ENCODE measurements at regions not wholly inside any gene's neighbourhood (a gene's known extent, or its start where the extent isn't known, plus 50 kb on each side); places are given as distances from the start of the nearest gene placed in this dataset.

DNA sequence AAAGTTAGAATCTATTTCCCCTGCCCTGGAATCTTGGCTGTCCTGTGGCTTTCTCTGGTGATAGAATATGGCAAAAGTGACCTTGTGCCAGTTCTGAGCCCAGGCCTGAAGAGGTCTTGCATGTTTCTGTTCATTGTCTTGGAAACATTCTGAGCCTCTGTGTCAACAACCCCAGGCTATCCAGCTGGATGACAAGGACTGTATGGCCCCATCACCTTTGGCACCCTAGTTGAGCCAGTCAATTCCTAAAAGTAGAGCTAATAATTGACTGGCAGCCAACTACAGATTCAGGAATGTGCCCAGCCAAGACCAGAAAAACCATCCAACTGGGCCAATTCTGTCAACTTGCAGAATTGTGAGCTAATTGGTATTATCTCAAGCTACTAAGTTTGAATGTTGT is 514.1 kb upstream of the LARGE1 start:
- no peak overlapping the region for H3K27ac ChIP-seq

DNA sequence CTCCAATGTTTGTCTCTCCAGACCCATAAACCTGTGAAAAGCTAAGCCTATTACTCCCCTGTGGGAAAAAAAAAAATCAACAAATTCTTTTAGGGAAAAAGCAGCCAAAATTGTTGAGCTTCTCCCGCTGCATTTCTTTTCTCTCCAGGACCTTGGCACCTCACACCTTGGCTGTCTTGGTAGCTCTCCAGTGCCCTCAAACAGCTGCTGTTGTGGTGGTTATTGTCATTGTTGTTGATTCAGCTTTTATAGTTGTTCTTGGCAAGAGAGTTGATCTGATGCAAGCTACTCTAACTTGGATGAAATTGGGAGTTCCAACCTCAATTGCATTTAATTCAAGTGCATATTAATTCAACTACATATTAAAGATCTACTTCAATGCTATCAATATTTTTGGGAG is 516.9 kb upstream of the LARGE1 start:
- ATAC-seq (replicated peaks in 6 of 8), result no peak

More for the DNA sequence above, 514.1 kb upstream of the LARGE1 start:
- no peak for ATAC-seq (replicated peaks in 6 of 8)
- no peaks in the 10 kb centered on the region for H3K4me1 ChIP-seq (replicated peaks in 1 of 2)
- no peak overlapping the region for H3K4me3 ChIP-seq
- in situ Hi-C loops (cut with MboI; ENCODE audit: low pct_unique_long_range_greater_than_20kb in 2 of 9, low sequenced_read_pairs in 9 of 9, unreplicated experiment in 9 of 9), result no loop called here

DNA sequence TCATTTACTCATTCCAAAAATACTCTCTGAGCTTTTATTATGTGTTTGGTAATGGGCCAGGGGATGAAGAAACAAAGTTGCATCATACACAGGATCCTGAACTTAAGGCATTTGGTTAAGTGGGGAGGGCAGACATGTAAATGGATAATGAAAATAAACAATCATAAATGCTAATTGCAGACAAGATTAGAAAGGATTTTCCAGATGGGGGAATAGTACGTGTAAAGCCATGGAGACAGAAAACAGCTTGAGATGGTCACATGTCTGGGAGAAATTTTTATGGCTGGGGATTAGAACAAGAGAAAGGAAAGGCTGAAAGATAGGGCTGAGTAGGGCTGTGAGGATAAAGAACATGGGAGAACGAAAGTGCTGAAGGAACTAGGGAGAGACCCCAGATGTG is 534.3 kb upstream of the LARGE1 start:
- 0 to 83% (median 40%) methylated on average over 1 to 2 of the region's 2 CpGs; no CpG with 5 or more reads in 1 of the 10 experiments for WGBS, 10 experiments
- H3K4me3 ChIP-seq, result no peak overlapping the region
- in situ Hi-C loops (cut with MboI; ENCODE audit: low pct_unique_long_range_greater_than_20kb in 2 of 9, low sequenced_read_pairs in 9 of 9, unreplicated experiment in 9 of 9), result no loop called here
- H3K4me1 ChIP-seq (replicated peaks in 1 of 2), result no peaks in the 10 kb centered on the region
- ATAC-seq (replicated peaks in 6 of 8), result no peak
- no peak overlapping the region for H3K27ac ChIP-seq

More for the DNA sequence above, 516.9 kb upstream of the LARGE1 start:
- Histone ChIP-seq H3K27ac (no peak overlapping the region), H3K4me1 (replicated peaks in 1 of 2) (no peaks in the 10 kb centered on the region), H3K4me3 (no peak overlapping the region)
- 0 to 100% (median 48%) methylated on average over 1 of the region's 1 CpG; no CpG with 5 or more reads in 6 of the 10 experiments for WGBS, 10 experiments
- in situ Hi-C loops (cut with MboI; ENCODE audit: low pct_unique_long_range_greater_than_20kb in 2 of 9, low sequenced_read_pairs in 9 of 9, unreplicated experiment in 9 of 9), result no loop called here

DNA sequence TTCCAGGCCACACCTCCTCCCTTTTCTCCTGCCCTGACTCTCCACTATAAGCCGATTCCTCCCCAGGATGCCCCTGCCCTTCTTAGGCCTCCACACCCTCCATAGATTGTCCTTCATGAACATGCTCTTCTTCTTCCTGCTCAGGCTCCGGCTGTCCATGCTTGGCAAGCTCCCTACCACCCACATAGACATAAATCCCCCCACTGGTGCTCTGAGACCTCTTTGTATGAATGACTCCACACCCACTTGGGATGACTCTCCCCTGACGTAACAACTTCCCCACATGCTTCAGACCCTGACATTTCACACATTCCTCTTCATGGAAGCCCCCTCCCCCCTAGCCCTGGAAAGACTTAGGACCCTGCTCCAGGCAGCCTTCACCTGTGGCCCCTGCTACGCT is 542.5 kb upstream of the LARGE1 start:
- no peak for ATAC-seq (replicated peaks in 6 of 8)
- WGBS, 10 experiments, result 0 to 100% (median 100%) methylated on average over 1 to 4 of the region's 4 CpGs; no CpG with 5 or more reads in 1 of the 10 experiments
- in situ Hi-C loops (cut with MboI; ENCODE audit: low pct_unique_long_range_greater_than_20kb in 2 of 9, low sequenced_read_pairs in 9 of 9, unreplicated experiment in 9 of 9), result no loop called here

DNA sequence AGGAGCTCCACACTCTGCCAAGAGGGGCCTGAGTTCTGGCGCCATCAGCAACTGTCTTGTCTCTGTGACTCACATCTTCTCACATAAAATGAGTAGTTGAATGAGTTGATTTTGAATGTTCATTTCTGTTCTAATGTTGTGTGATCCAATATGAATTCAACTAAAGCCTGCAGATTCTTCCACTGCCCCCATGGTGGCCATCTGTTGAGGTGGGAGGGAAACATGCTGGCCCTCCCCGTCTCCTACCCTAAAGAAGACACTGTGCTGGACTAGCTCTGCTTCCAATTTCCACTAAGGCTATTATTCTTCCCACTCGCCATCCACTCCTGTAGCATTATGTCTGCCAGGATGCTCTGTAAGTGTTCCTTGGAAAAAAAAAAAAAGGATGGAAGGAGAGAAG is 555.6 kb upstream of the LARGE1 start:
- in situ Hi-C loops (cut with MboI; ENCODE audit: low pct_unique_long_range_greater_than_20kb in 2 of 9, low sequenced_read_pairs in 9 of 9, unreplicated experiment in 9 of 9), result no loop called here
- 0 to 100% (median 60%) methylated on average over 1 to 2 of the region's 3 CpGs for WGBS, 10 experiments
- no peak overlapping the region for H3K4me3 ChIP-seq
- H3K27ac ChIP-seq, result no peak overlapping the region
- H3K4me1 ChIP-seq (replicated peaks in 1 of 2), result no peaks in the 10 kb centered on the region
- no peak for ATAC-seq (replicated peaks in 6 of 8)

More for the DNA sequence above, 542.5 kb upstream of the LARGE1 start:
- no peak overlapping the region for H3K4me3 ChIP-seq
- no peak overlapping the region for H3K27ac ChIP-seq
- H3K4me1 ChIP-seq (replicated peaks in 1 of 2), result no peaks in the 10 kb centered on the region

DNA sequence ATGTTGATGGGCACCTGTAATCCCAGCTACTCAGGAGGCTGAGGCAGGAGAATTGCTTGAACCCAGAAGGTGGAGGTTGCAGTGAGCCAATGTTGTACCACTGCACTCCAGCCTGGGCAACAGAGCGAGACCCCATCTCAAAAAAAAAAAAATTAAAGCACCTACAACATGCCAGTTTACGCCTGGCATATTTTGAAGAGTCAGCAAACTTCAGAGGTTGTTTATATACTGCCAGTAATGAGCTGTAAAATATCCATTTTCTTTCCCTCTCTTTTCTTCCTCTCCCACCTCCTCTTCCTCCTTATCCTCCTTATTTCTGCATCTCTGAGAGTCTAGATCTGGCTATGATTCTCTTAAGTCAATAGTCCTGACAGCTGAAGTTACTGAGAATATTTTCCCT is 556.5 kb upstream of the LARGE1 start:
- WGBS, 10 experiments, result 0 to 94% (median 80%) methylated on average over 1 to 2 of the region's 2 CpGs; no CpG with 5 or more reads in 1 of the 10 experiments
- no peak for ATAC-seq (replicated peaks in 6 of 8)

DNA sequence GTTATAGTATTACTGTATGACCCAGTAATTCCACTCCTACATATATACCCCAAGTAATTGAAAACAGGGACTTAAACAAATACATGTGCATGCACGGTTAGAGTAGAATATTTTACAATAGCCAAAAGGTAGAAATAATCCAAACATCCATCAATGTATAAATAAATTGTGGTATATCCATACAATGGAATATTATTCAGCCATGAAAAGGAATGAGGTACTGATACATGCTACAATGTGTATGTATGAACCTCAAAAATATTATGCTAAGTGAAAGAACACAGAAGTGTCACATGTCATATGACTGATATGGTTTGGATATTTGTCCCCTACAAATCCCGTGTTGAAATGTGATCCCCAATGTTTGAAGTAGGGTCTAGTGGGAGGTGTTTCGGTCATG is 560.8 kb upstream of the LARGE1 start:
- Histone ChIP-seq H3K4me1 (replicated peaks in 1 of 2) (no peaks in the 10 kb centered on the region), H3K27ac (no peak overlapping the region), H3K4me3 (no peak overlapping the region)
- 0 to 93% (median 17%) methylated on average over 1 to 2 of the region's 3 CpGs; no CpG with 5 or more reads in 3 of the 10 experiments for WGBS, 10 experiments
- no peak for ATAC-seq (replicated peaks in 6 of 8)
- in situ Hi-C loops (cut with MboI; ENCODE audit: low pct_unique_long_range_greater_than_20kb in 2 of 9, low sequenced_read_pairs in 9 of 9, unreplicated experiment in 9 of 9), result no loop called here

More for the DNA sequence above, 556.5 kb upstream of the LARGE1 start:
- Histone ChIP-seq H3K4me1 (replicated peaks in 1 of 2) (no peaks in the 10 kb centered on the region), H3K4me3 (no peak overlapping the region), H3K27ac (no peak overlapping the region)
- in situ Hi-C loops (cut with MboI; ENCODE audit: low pct_unique_long_range_greater_than_20kb in 2 of 9, low sequenced_read_pairs in 9 of 9, unreplicated experiment in 9 of 9), result no loop called here

DNA sequence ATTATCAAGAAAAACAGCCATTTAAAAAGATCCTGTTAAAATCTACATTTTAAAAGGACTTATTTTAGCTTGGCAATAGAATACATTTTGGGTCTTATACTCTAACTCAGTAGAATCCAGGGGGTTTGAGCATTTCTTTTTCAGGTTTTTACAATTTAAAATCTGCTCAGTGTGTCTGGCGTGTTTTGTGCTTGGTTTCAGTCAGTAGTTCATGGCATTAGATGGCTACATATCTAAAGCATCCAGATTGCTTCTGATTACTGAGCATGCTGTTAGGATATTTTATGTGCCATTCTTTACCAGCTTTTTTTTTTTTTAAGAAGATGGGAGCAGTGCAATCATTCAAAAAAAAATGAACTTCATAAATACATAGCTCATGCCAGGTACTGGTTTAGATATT is 566.1 kb upstream of the LARGE1 start:
- in situ Hi-C loops (cut with MboI; ENCODE audit: low pct_unique_long_range_greater_than_20kb in 2 of 9, low sequenced_read_pairs in 9 of 9, unreplicated experiment in 9 of 9), result no loop called here
- H3K4me1 ChIP-seq (replicated peaks in 1 of 2), result peaks cover 0 to 5% of the 10 kb centered on the region in 2 donors
- H3K27ac ChIP-seq, result no peak overlapping the region
- no peak for ATAC-seq (replicated peaks in 6 of 8)
- WGBS, 10 experiments, result 0 to 100% (median 42%) methylated on average over 1 of the region's 1 CpG; no CpG with 5 or more reads in 2 of the 10 experiments
- no peak overlapping the region for H3K4me3 ChIP-seq

DNA sequence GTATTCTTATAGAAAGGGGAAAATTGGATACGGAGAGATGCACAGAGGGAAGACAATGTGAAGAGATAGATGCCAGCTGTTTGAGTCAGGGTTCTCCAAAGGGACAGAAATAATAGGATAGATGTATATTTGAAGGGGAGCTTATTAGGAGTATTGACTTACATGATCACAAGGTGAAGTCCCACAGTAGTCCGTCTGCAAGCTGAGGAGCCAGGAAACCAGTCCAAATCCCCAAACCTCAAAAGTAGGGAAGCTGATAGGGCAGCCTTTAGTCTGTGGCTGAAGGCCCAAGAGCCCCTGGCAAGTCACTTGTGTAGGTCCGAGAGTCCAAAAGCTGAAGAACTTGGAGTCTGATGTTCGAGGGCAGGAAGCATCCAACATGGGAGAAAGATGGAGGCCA is 569.6 kb upstream of the LARGE1 start:
- no peak overlapping the region for H3K27ac ChIP-seq
- H3K4me3 ChIP-seq, result no peak overlapping the region
- 0 to 100% (median 67%) methylated on average over 1 to 4 of the region's 4 CpGs; no CpG with 5 or more reads in 1 of the 10 experiments for WGBS, 10 experiments
- peaks cover 0 to 5% of the 10 kb centered on the region in 2 donors for H3K4me1 ChIP-seq (replicated peaks in 1 of 2)
- ATAC-seq (replicated peaks in 6 of 8), result no peak
- in situ Hi-C loops (cut with MboI; ENCODE audit: low pct_unique_long_range_greater_than_20kb in 2 of 9, low sequenced_read_pairs in 9 of 9, unreplicated experiment in 9 of 9), result no loop called here

DNA sequence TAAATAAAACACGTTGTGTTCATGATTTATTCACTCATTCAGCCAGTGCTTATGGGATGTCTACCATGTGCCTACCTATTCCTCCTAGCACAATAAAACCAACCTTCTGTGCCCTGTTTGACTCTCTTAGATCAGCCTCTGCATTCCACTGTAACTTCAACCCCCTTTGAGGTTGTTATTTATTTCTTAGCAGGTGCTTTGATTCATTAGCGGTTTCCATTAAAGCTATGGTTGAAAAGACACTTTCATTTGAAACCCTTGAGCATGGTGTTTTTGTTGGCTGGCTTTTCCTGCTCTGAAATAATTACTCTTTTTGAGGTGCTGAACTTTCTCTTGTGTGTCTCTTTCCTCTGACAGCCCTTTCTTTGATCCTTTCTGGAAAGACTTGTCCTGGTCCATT is 570.6 kb upstream of the LARGE1 start:
- ATAC-seq (replicated peaks in 6 of 8), result peak in 1 of 8 experiments; percentile 61
- 0 to 36% (median 0%) methylated on average over 1 to 2 of the region's 2 CpGs for WGBS, 10 experiments
- Histone ChIP-seq H3K4me3 (no peak overlapping the region), H3K4me1 (replicated peaks in 1 of 2) (peaks cover 0 to 5% of the 10 kb centered on the region in 2 donors), H3K27ac (no peak overlapping the region)
- in situ Hi-C loops (cut with MboI; ENCODE audit: low pct_unique_long_range_greater_than_20kb in 2 of 9, low sequenced_read_pairs in 9 of 9, unreplicated experiment in 9 of 9), result no loop called here

DNA sequence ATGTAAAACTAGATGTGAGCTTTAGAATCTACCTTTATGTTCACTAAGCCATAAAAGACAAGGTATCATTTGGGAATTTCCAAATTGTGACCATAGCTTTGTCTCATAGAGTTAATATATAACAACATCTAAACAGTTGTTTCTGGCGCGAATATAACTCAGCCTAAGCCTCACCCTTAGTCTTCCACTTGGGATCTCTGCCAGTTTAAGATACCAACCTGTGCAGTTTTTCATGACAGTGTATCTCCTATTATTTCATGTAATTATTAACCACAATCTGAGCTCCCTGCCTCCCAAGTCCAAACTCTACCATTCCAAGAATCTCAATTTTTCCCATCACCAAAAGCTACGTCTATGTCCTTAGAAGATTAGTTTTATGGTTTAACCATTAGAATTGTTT is 572.5 kb upstream of the ISX start:
- ATAC-seq (replicated peaks in 6 of 8), result no peak
- Histone ChIP-seq H3K4me1 (replicated peaks in 1 of 2) (peaks cover 0 to 5% of the 10 kb centered on the region in 2 donors), H3K4me3 (no peak overlapping the region), H3K27ac (no peak overlapping the region)
- in situ Hi-C loops (cut with MboI; ENCODE audit: low pct_unique_long_range_greater_than_20kb in 2 of 9, low sequenced_read_pairs in 9 of 9, unreplicated experiment in 9 of 9), result no loop called here
- 0 to 100% (median 79%) methylated on average over 1 to 3 of the region's 3 CpGs; no CpG with 5 or more reads in 2 of the 10 experiments for WGBS, 10 experiments

DNA sequence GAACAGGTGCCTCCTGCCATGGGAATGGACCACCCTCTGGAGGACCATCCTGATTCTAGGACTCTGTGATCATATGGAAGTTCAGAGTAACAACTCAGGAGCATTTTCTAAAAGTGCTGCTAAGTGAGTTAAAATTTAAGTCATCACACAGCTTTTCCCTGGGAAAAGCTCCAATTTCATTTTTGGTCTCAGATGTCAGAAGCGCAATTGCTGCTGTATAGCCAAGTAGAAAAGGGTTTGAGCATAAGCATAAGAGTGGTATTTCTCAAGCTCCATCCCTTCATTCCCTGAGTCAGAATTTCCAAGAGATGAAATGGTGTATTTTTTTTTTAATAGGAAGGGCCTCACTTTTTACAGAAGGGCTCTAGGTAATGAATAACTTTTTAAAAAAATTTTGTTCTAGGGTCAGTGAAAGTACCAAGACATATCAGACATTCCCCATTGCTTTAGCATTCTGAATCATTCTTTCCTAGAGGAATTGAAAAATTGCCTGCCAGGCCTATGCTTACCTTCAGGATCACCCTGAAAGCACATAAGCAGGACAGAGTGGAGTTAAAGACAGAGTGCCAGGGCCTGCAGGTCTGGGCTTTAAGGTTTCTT is 564.5 kb upstream of the ISX start:
- no peak overlapping the region for H3K4me3 ChIP-seq
- no peak overlapping the region for H3K27ac ChIP-seq
- no peaks in the 10 kb centered on the region for H3K4me1 ChIP-seq (replicated peaks in 1 of 2)
- in situ Hi-C loops (cut with MboI; ENCODE audit: low pct_unique_long_range_greater_than_20kb in 2 of 9, low sequenced_read_pairs in 9 of 9, unreplicated experiment in 9 of 9), result no loop called here
- 0 to 100% (median 50%) methylated on average over 1 of the region's 1 CpG; no CpG with 5 or more reads in 4 of the 10 experiments for WGBS, 10 experiments
- ATAC-seq (replicated peaks in 6 of 8), result no peak

DNA sequence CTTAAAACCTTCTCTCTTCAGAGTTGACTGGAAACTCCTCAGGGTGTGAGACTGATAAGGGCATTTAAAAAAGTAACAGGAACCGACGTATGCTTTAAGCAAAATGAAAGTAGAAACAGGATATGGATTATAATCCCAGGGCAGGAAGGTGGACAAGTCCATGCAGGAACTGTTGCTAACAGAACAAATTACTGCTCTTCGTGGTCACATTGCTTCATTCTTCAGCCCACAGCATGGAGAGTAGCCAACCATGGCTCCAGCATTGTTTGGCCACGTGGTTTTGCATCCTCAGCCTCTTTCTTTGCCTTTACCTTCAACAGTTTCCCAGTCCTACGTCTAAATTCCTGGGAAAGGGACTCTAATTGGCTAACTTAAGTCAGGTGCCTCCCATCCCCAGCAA is 563.1 kb upstream of the ISX start:
- Histone ChIP-seq H3K4me1 (replicated peaks in 1 of 2) (no peaks in the 10 kb centered on the region), H3K27ac (no peak overlapping the region), H3K4me3 (no peak overlapping the region)
- WGBS, 10 experiments, result 0 to 94% (median 39%) methylated on average over 2 to 5 of the region's 5 CpGs; no CpG with 5 or more reads in 2 of the 10 experiments
- in situ Hi-C loops (cut with MboI; ENCODE audit: low pct_unique_long_range_greater_than_20kb in 2 of 9, low sequenced_read_pairs in 9 of 9, unreplicated experiment in 9 of 9), result no loop called here
- no peak for ATAC-seq (replicated peaks in 6 of 8)

DNA sequence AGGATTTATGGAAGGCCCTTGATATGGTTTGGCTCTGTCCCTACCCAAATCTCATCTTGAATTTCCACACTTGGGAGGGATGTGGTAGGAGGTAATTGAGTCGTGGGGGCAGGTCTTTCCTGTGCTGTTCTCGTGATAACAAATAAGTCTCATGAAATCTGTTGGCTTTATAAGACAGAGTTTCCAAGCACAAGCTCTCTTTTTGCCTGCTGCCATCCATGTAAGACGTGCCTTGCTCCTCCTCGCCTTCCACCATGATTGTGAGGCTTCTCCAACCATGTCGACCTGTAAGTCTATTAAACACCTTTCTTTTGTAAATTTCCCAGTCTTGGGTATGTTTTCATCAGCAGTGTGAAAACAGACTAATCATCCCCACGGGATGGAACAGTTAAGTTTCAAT is 557.2 kb upstream of the ISX start:
- Histone ChIP-seq H3K27ac (no peak overlapping the region), H3K4me3 (no peak overlapping the region), H3K4me1 (replicated peaks in 1 of 2) (no peaks in the 10 kb centered on the region)
- in situ Hi-C loops (cut with MboI; ENCODE audit: low pct_unique_long_range_greater_than_20kb in 2 of 9, low sequenced_read_pairs in 9 of 9, unreplicated experiment in 9 of 9), result no loop called here
- 7 to 84% (median 72%) methylated on average over 1 to 6 of the region's 6 CpGs; no CpG with 5 or more reads in 3 of the 10 experiments for WGBS, 10 experiments
- ATAC-seq (replicated peaks in 6 of 8), result no peak
